ENCODE measurements at regions not wholly inside any gene's neighbourhood (a gene's known extent, or its start where the extent isn't known, plus 50 kb on each side); places are given as distances from the start of the nearest gene placed in this dataset.

DNA sequence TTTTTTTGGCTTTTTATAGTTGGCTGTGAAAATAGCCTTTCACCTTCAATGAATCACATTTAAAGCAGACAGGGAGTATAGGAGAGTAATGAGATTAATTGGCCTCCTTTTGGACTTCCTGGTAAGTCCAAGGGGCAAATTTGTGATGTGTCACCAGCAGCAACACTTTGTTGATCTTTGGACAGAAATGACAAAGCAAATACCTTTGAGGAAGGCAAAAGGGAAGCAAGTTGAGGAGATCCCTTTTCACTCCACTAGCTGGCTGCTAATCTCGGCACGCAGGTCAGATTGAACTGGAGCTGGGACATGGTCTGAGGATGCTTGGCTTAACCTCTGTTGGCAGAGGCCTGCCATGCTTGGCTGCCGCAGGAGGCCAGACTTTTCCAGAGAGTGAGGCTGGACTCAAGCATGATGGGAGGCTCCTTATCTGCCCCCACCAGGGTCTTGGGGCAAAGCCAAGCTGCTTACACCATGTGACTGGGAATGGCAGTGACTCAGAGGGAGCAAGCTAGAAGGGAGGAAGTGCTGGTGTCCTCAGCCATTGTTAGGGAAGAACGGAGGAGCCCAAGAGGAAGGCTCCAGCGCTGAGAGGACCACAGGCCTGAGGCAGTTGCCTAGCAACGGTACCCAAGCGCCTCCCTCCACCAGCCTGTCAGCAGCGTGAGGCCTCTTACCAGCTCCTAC is 174.5 kb upstream of the MAP1B start (continued):
- no peak for TF ChIP-seq ZNF260 (CRISPR knock-in tag; IDR thresholded peaks at IDR 0.05; ENCODE audit: borderline replicate concordance, low read depth)
- no peak for TF ChIP-seq ZNF550 (CRISPR knock-in tag; IDR thresholded peaks at IDR 0.05; ENCODE audit: borderline replicate concordance)
- no peak for TF ChIP-seq ZSCAN12 (CRISPR knock-in tag; IDR thresholded peaks at IDR 0.05)
- peak; percentile 61; the same call in 1 of the 2 replicates for TF ChIP-seq MAFG (CRISPR knock-in tag; IDR thresholded peaks at IDR 0.05)
- no peak for TF ChIP-seq ZNF329 (CRISPR knock-in tag; IDR thresholded peaks at IDR 0.05; ENCODE audit: low read depth)
- no peak for TF ChIP-seq SMARCC2 (IDR thresholded peaks at IDR 0.05)
- TF ChIP-seq KLF12 (CRISPR knock-in tag; IDR thresholded peaks at IDR 0.05; ENCODE audit: borderline replicate concordance), result no peak
- TF ChIP-seq, protein P1, sequence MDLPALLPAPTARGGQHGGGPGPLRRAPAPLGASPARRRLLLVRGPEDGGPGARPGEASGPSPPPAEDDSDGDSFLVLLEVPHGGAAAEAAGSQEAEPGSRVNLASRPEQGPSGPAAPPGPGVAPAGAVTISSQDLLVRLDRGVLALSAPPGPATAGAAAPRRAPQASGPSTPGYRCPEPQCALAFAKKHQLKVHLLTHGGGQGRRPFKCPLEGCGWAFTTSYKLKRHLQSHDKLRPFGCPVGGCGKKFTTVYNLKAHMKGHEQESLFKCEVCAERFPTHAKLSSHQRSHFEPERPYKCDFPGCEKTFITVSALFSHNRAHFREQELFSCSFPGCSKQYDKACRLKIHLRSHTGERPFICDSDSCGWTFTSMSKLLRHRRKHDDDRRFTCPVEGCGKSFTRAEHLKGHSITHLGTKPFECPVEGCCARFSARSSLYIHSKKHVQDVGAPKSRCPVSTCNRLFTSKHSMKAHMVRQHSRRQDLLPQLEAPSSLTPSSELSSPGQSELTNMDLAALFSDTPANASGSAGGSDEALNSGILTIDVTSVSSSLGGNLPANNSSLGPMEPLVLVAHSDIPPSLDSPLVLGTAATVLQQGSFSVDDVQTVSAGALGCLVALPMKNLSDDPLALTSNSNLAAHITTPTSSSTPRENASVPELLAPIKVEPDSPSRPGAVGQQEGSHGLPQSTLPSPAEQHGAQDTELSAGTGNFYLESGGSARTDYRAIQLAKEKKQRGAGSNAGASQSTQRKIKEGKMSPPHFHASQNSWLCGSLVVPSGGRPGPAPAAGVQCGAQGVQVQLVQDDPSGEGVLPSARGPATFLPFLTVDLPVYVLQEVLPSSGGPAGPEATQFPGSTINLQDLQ (CRISPR knock-in tag; IDR thresholded peaks at IDR 0.05), result no peak
- TF ChIP-seq, protein P2, sequence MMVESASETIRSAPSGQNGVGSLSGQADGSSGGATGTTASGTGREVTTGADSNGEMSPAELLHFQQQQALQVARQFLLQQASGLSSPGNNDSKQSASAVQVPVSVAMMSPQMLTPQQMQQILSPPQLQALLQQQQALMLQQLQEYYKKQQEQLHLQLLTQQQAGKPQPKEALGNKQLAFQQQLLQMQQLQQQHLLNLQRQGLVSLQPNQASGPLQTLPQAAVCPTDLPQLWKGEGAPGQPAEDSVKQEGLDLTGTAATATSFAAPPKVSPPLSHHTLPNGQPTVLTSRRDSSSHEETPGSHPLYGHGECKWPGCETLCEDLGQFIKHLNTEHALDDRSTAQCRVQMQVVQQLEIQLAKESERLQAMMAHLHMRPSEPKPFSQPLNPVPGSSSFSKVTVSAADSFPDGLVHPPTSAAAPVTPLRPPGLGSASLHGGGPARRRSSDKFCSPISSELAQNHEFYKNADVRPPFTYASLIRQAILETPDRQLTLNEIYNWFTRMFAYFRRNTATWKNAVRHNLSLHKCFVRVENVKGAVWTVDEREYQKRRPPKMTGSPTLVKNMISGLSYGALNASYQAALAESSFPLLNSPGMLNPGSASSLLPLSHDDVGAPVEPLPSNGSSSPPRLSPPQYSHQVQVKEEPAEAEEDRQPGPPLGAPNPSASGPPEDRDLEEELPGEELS (CRISPR knock-in tag; IDR thresholded peaks at IDR 0.05), result peak; percentile 44
- TF ChIP-seq SIN3A (IDR thresholded peaks at IDR 0.05; ENCODE audit: borderline replicate concordance, low read depth, low read length), result no peak
- 0 out of 2 replicates have a peak, but pooled peaks have one; percentile 37 for TF ChIP-seq YEATS4 (CRISPR knock-in tag; IDR thresholded peaks at IDR 0.05; ENCODE audit: borderline replicate concordance)
- peak; percentile 75 for TF ChIP-seq FOSL2 (CRISPR knock-in tag; IDR thresholded peaks at IDR 0.05)
- peak; percentile 45; the same call in 1 of the 2 replicates for TF ChIP-seq KAT8 (CRISPR knock-in tag; IDR thresholded peaks at IDR 0.05)
- no peak for TF ChIP-seq MZF1 (CRISPR knock-in tag; IDR thresholded peaks at IDR 0.05; ENCODE audit: borderline replicate concordance)
- no peak for TF ChIP-seq ZNF530 (CRISPR knock-in tag; IDR thresholded peaks at IDR 0.05; ENCODE audit: low read depth)
- TF ChIP-seq ZNF773 (CRISPR knock-in tag; IDR thresholded peaks at IDR 0.05; ENCODE audit: borderline replicate concordance), result no peak
- TF ChIP-seq, protein P3, sequence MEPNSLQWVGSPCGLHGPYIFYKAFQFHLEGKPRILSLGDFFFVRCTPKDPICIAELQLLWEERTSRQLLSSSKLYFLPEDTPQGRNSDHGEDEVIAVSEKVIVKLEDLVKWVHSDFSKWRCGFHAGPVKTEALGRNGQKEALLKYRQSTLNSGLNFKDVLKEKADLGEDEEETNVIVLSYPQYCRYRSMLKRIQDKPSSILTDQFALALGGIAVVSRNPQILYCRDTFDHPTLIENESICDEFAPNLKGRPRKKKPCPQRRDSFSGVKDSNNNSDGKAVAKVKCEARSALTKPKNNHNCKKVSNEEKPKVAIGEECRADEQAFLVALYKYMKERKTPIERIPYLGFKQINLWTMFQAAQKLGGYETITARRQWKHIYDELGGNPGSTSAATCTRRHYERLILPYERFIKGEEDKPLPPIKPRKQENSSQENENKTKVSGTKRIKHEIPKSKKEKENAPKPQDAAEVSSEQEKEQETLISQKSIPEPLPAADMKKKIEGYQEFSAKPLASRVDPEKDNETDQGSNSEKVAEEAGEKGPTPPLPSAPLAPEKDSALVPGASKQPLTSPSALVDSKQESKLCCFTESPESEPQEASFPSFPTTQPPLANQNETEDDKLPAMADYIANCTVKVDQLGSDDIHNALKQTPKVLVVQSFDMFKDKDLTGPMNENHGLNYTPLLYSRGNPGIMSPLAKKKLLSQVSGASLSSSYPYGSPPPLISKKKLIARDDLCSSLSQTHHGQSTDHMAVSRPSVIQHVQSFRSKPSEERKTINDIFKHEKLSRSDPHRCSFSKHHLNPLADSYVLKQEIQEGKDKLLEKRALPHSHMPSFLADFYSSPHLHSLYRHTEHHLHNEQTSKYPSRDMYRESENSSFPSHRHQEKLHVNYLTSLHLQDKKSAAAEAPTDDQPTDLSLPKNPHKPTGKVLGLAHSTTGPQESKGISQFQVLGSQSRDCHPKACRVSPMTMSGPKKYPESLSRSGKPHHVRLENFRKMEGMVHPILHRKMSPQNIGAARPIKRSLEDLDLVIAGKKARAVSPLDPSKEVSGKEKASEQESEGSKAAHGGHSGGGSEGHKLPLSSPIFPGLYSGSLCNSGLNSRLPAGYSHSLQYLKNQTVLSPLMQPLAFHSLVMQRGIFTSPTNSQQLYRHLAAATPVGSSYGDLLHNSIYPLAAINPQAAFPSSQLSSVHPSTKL (CRISPR knock-in tag; IDR thresholded peaks at IDR 0.05), result peak; percentile 66
- TF ChIP-seq, protein P4, sequence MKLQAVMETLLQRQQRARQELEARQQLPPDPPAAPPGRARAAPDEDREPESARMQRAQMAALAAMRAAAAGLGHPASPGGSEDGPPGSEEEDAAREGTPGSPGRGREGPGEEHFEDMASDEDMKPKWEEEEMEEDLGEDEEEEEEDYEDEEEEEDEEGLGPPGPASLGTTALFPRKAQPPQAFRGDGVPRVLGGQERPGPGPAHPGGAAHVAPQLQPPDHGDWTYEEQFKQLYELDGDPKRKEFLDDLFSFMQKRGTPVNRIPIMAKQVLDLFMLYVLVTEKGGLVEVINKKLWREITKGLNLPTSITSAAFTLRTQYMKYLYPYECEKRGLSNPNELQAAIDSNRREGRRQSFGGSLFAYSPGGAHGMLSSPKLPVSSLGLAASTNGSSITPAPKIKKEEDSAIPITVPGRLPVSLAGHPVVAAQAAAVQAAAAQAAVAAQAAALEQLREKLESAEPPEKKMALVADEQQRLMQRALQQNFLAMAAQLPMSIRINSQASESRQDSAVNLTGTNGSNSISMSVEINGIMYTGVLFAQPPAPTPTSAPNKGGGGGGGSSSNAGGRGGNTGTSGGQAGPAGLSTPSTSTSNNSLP (IDR thresholded peaks at IDR 0.05; ENCODE audit: low read depth, low read length), result peak; percentile 50; the same call in 1 of the 2 replicates
- TF ChIP-seq MEF2D (CRISPR knock-in tag; IDR thresholded peaks at IDR 0.05), result no peak; the same call in 1 of the 2 replicates
- no peak for TF ChIP-seq CHCHD3 (CRISPR knock-in tag; IDR thresholded peaks at IDR 0.05)
